Fibroblast of lung (primary cell): ENCODE measurements at regions not wholly inside any gene's neighbourhood (a gene's known extent, or its start where the extent isn't known, plus 50 kb on each side); places are given as distances from the start of the nearest gene placed in this dataset.

Experiments
- CTCF ChIP-seq, 2 donors: IDR thresholded peaks in 1 of 2; conservative IDR thresholded peaks in 1 of 2; 1 replicate in 1 of 2; 2 replicates in 1 of 2; pipeline ENCODE4 v1.5.1; 2011 to 2012; ENCODE audit warnings: low read length in 2 of 2, control low read depth in 1 of 2, inconsistent platforms in 1 of 2, low read depth in 1 of 2, mild to moderate bottlenecking in 1 of 2
- EZH2 ChIP-seq: IDR thresholded peaks from 2 replicates; pipeline ENCODE4 v1.5.1; 2012; ENCODE audit warnings: low read length, control low read depth, mild to moderate bottlenecking; ENCODE audit errors: missing control alignments

DNA sequence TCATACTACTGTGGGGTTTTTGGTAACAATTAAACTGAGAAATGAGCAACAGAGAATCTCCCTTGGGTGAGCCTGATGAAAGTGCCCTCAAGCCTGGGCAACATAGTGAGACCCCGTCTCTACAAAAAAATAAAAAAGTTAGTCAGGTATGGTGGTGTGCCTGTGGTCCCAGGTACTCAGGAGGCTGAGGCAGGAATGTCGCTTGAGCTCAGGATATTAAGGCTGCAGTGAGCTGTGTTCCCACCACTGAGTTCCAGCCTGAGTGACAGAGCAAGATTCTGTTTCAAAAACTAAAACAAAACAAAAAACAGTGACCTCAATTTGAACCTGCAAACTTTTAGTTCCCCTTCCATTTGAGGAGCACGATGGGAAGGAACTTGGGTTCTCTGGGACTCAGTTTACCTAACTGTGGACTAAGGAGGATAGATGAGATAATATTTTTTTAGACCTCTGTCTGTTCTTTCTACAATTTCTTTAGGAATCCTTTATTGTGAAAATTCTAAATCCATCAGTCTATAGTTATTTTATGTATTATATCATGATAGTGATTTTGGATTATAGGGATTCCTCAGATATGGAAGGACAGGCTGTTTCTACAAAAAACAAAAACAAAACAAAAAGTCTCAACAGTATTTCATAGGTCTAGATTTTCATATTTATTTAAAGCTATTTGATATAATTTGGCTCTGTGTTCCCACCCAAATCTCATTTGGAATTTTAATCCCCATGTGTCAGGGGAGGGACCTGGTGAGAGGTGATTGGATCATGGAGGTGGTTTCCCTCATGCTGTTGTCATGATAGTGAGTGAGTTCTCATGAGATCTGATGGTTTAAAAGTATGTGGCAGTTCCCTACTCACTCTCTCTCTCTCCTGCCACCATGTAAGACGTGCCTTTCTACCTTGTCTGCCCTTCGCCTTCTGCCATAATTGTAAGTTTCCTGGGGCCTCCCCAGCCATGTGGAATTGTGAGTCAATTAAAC is 178.6 kb downstream of the MYCN start:
- TF ChIP-seq CTCF (conservative IDR thresholded peaks at IDR 0.05 in 1 of 2, IDR thresholded peaks at IDR 0.05 in 1 of 2; ENCODE audit: low read depth in 1 of 2, low read length in 2 of 2) (no peak), EZH2 (no peak)
